Peyer's patch (tissue), 4 donors: ENCODE measurements at regions not wholly inside any gene's neighbourhood (a gene's known extent, or its start where the extent isn't known, plus 50 kb on each side); places are given as distances from the start of the nearest gene placed in this dataset.

Source experiments
- DNase-seq, 3 donors: peaks; one replicate each; pipeline ENCODE4 v3.0.0-alpha.2; 2017 to 2019
- H3K27ac ChIP-seq, 4 donors: fragments of 200-600 bp; sonication (generic); one replicate each; pipeline ENCODE4 v1.5.1; 2016 to 2019
- H3K27me3 ChIP-seq, 2 donors: fragments of 200-600 bp; sonication (generic); one replicate each; pipeline ENCODE4 v1.5.1; 2019
- H3K36me3 ChIP-seq, 3 donors: fragments of 200-600 bp; sonication (generic); one replicate each; pipeline ENCODE4 v1.5.1; 2016 to 2019
- H3K4me1 ChIP-seq, 4 donors: fragments of 200-600 bp; sonication (generic); one replicate each; pipeline ENCODE4 v1.5.1; 2016 to 2019
- H3K4me3 ChIP-seq, 4 donors: fragments of 200-600 bp; sonication (generic); 1 replicate in 3 of 4; 2 replicates in 1 of 4; pipeline ENCODE4 v1.5.1; 2016 to 2019; ENCODE audit warnings: mild to moderate bottlenecking in 1 of 4
- H3K9me3 ChIP-seq, 4 donors: fragments of 200-600 bp; sonication (generic); one replicate each; pipeline ENCODE4 v1.5.1; 2016 to 2019; ENCODE audit warnings: mild to moderate bottlenecking in 1 of 4
- POLR2A ChIP-seq, 2 donors: fragments of 450-650 bp; IDR thresholded peaks; one replicate each; pipeline ENCODE4 v1.5.1; 2017; ENCODE audit warnings: antibody characterized with exemption in 2 of 2, mild to moderate bottlenecking in 2 of 2, moderate library complexity in 2 of 2
- TF ChIP-seq, protein P1 (sequence below), 6 experiments: fragments of 450-650 bp in 4 of 6; fragments of 200-600 bp in 2 of 6; sonication (generic) in 1 of 6; IDR thresholded peaks; one replicate each; pipeline ENCODE4 v1.5.1; 2017 to 2019; ENCODE audit warnings: antibody characterized with exemption in 6 of 6, mild to moderate bottlenecking in 3 of 6, moderate library complexity in 1 of 6

DNA sequence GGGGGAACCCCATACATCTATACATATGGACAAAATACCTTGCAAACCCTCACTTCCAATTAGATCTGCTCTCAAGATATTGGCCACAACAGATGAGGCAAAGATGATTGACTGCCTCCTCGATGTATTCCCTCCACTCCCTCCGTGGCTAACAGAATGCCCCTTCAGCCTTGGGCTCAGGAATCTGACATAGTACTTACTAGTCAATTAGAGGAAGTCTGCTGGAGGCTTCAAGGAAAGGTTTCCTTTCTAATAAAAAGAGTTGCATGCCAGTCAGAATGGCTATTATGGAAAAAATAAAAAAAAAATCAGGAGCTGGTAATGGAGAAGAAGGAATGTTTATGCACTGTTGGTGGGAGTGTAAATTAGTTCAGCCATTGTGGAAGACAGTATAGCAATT is 90.4 kb upstream of the VAV3 start:
- TF ChIP-seq, protein P1, sequence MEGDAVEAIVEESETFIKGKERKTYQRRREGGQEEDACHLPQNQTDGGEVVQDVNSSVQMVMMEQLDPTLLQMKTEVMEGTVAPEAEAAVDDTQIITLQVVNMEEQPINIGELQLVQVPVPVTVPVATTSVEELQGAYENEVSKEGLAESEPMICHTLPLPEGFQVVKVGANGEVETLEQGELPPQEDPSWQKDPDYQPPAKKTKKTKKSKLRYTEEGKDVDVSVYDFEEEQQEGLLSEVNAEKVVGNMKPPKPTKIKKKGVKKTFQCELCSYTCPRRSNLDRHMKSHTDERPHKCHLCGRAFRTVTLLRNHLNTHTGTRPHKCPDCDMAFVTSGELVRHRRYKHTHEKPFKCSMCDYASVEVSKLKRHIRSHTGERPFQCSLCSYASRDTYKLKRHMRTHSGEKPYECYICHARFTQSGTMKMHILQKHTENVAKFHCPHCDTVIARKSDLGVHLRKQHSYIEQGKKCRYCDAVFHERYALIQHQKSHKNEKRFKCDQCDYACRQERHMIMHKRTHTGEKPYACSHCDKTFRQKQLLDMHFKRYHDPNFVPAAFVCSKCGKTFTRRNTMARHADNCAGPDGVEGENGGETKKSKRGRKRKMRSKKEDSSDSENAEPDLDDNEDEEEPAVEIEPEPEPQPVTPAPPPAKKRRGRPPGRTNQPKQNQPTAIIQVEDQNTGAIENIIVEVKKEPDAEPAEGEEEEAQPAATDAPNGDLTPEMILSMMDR (IDR thresholded peaks at IDR 0.05) = no peak
- TF ChIP-seq POLR2A (IDR thresholded peaks at IDR 0.05) = no peak
- no peaks in the 10 kb centered on the region for H3K9me3 ChIP-seq
- H3K27ac ChIP-seq = no peak overlapping the region
- DNase-seq = no peak
- no peaks in the 10 kb centered on the region for H3K36me3 ChIP-seq
- peaks cover 0 to 10% (median 0%) of the 10 kb centered on the region in 4 donors for H3K4me1 ChIP-seq
- no peaks in the 10 kb centered on the region for H3K27me3 ChIP-seq
- no peak overlapping the region for H3K4me3 ChIP-seq

DNA sequence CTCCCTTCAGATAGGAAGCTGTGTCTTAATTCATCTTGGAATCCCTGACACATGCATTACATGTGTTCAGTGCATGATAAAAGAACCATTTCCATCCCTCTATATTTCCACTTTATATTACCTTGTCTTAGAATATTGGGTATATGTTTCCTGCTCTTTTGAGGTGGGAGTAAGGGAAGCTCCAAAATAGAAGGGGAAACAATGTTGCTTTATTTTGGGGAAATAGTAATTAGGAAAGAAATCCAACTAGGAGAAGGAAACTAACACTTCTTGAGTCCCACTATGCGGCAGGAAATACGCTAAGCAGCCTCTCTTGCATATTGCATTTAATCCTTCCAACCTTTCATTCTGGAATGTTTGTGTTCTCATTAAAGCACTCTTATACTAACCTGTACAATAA is 89.4 kb upstream of the VAV3 start:
- Histone ChIP-seq H3K27me3 (no peaks in the 10 kb centered on the region), H3K36me3 (no peaks in the 10 kb centered on the region), H3K27ac (no peak overlapping the region), H3K9me3 (no peaks in the 10 kb centered on the region), H3K4me3 (no peak overlapping the region), H3K4me1 (peaks cover 0 to 10% (median 0%) of the 10 kb centered on the region in 4 donors)
- TF ChIP-seq, protein P1 (IDR thresholded peaks at IDR 0.05) = no peak
- no peak for TF ChIP-seq POLR2A (IDR thresholded peaks at IDR 0.05)
- DNase-seq = no peak

- Histone ChIP-seq H3K36me3 (no peaks in the 10 kb centered on the region), H3K27ac (no peak overlapping the region), H3K4me3 (no peak overlapping the region), H3K9me3 (no peaks in the 10 kb centered on the region), H3K4me1 (peaks cover 0 to 10% (median 0%) of the 10 kb centered on the region in 4 donors), H3K27me3 (no peaks in the 10 kb centered on the region)
- TF ChIP-seq, protein P1 (IDR thresholded peaks at IDR 0.05) = no peak
- no peak for TF ChIP-seq POLR2A (IDR thresholded peaks at IDR 0.05)
- DNase-seq = no peak
These were observed 88.5 kb upstream of the VAV3 start for GRCh38 chr1:108053270-108054013.

DNA sequence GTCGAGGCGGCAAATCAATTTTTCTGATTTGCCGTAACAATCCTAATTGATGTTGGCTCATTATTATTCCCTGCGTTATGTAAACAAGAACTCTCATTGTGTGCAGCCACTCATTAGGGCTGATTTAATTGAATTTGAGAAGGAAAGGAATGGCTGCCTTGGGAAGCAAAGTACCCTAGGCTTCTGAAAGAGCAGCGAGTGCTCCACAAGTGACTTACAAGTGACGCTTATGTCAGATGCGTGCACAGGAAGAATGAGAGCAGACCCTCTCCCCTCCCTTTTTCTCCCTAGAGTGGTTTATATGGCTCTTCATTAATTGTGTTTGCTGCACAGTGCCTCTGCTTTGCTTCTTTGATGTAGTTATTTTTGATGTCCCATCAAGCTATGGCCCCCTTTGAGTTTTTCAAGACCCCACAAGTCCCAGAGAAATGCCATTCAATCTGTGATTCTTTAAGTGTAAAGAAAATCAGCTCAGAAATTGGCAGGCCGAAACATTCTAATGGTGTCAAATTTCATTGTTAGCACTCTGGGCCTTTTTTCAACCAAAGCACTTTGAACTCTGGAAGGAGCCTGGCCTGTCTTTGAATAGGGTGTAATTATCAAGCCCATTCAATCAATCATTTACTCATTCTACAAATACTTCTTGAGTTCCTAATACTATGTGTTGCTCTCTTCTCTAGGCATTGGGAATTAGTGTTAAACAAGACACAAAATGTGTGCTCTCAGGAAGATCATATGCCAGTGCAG is 86.8 kb upstream of the VAV3 start:
- TF ChIP-seq, protein P1 (IDR thresholded peaks at IDR 0.05) = no peak
- no peak for DNase-seq

DNA sequence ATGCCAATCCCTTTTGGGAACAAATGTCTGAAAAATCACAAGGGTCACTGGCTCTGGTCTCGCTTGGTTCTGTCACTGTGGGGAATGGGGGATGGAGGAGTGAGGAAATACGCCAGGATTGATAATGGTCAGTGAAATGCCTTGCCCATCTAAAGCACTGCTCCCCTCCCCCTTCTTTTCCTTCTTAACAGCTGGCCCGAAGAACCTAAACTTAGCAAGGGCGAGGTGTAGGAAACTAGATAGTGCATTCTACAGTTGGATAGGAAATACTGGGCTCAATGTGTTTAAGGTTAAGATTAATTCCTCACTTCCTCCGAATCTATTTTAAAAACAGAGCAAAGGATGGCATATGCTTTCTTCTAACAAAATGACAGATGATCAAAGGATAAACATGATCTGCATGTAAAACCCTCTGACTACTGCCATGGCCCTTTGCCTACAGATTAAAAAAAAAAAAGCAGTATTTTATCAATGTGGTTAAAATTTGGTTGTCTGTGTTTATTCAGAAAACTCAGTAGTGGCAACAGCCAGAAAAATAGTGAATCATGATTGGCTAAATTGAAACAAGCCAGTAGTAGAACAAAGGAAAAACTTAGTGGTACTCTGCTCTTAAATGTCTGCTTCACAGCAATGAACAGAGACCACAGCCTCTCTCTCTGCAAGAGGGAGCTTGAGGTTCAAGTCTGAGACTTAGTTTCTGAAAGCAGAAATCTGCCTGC is 86.1 kb upstream of the VAV3 start:
- DNase-seq = no peak
- H3K4me3 ChIP-seq = no peak overlapping the region
- H3K27ac ChIP-seq = no peak overlapping the region
- no peak for TF ChIP-seq POLR2A (IDR thresholded peaks at IDR 0.05)
- TF ChIP-seq, protein P1 (IDR thresholded peaks at IDR 0.05) = no peak
- H3K36me3 ChIP-seq = no peaks in the 10 kb centered on the region
- no peaks in the 10 kb centered on the region for H3K9me3 ChIP-seq
- no peaks in the 10 kb centered on the region for H3K27me3 ChIP-seq
- H3K4me1 ChIP-seq = peaks cover 0 to 10% (median 0%) of the 10 kb centered on the region in 4 donors

More for the DNA sequence above, 86.8 kb upstream of the VAV3 start:
- Histone ChIP-seq H3K4me1 (peaks cover 0 to 10% (median 0%) of the 10 kb centered on the region in 4 donors), H3K27ac (no peak overlapping the region), H3K27me3 (no peaks in the 10 kb centered on the region), H3K4me3 (no peak overlapping the region), H3K36me3 (no peaks in the 10 kb centered on the region), H3K9me3 (no peaks in the 10 kb centered on the region)
